IMR-90 (cell line): ENCODE measurements at regions not wholly inside any gene's neighbourhood (a gene's known extent, or its start where the extent isn't known, plus 50 kb on each side); places are given as distances from the start of the nearest gene placed in this dataset.

ENCODE experiments used
- CEBPB ChIP-seq: IDR thresholded peaks from 2 replicates; pipeline ENCODE4 v1.6.1; 2012; ENCODE audit warnings: low read depth, low read length, improper control_type of control experiment
- FOS ChIP-seq: fragments of 150-350 bp; IDR thresholded peaks from 2 replicates; pipeline ENCODE4 v1.6.1; 2016; ENCODE audit warnings: low read depth, low read length
- MAFK ChIP-seq: IDR thresholded peaks from 2 replicates; pipeline ENCODE4 v1.6.1; 2012; ENCODE audit warnings: low read depth, low read length, improper control_type of control experiment
- MAZ ChIP-seq: IDR thresholded peaks from 2 replicates; pipeline ENCODE4 v1.6.1; 2012; ENCODE audit warnings: low read depth, mild to moderate bottlenecking, low read length, improper control_type of control experiment, moderate library complexity, borderline replicate concordance
- MXI1 ChIP-seq: IDR thresholded peaks from 2 replicates; pipeline ENCODE4 v1.6.1; 2012; ENCODE audit warnings: low read depth, mild to moderate bottlenecking, low read length, moderate library complexity, borderline replicate concordance
- POLR2A ChIP-seq: IDR thresholded peaks from 2 replicates; pipeline ENCODE4 v1.6.1; 2012; ENCODE audit warnings: mild to moderate bottlenecking, low read depth, low read length
- RAD21 ChIP-seq: IDR thresholded peaks from 2 replicates; pipeline ENCODE4 v1.6.1; 2012; ENCODE audit warnings: low read length, improper control_type of control experiment
- RCOR1 ChIP-seq: IDR thresholded peaks from 2 replicates; pipeline ENCODE4 v1.6.1; 2012; ENCODE audit warnings: mild to moderate bottlenecking, low read length, improper control_type of control experiment; ENCODE audit not compliant: insufficient replicate concordance
- RFX5 ChIP-seq: IDR thresholded peaks from 2 replicates; pipeline ENCODE4 v1.8.0; 2012; ENCODE audit warnings: low read depth, mild to moderate bottlenecking, low read length, moderate library complexity
- SMC3 ChIP-seq: fragments of 150-350 bp; IDR thresholded peaks from 2 replicates; pipeline ENCODE4 v1.6.1; 2016; ENCODE audit warnings: low read depth, mild to moderate bottlenecking, antibody characterized with exemption, low read length, moderate library complexity
- TF ChIP-seq, protein P1 (sequence below): conservative IDR thresholded peaks from 2 replicates; pipeline ENCODE4 v1.5.1; 2012; ENCODE audit warnings: mild to moderate bottlenecking, low read depth, low read length, improper control_type of control experiment
- TF ChIP-seq, protein P2 (sequence below): fragments of 150-350 bp; IDR thresholded peaks from 2 replicates; pipeline ENCODE4 v1.6.1; 2017; ENCODE audit warnings: mild to moderate bottlenecking, antibody characterized with exemption, low read length, low read depth

DNA sequence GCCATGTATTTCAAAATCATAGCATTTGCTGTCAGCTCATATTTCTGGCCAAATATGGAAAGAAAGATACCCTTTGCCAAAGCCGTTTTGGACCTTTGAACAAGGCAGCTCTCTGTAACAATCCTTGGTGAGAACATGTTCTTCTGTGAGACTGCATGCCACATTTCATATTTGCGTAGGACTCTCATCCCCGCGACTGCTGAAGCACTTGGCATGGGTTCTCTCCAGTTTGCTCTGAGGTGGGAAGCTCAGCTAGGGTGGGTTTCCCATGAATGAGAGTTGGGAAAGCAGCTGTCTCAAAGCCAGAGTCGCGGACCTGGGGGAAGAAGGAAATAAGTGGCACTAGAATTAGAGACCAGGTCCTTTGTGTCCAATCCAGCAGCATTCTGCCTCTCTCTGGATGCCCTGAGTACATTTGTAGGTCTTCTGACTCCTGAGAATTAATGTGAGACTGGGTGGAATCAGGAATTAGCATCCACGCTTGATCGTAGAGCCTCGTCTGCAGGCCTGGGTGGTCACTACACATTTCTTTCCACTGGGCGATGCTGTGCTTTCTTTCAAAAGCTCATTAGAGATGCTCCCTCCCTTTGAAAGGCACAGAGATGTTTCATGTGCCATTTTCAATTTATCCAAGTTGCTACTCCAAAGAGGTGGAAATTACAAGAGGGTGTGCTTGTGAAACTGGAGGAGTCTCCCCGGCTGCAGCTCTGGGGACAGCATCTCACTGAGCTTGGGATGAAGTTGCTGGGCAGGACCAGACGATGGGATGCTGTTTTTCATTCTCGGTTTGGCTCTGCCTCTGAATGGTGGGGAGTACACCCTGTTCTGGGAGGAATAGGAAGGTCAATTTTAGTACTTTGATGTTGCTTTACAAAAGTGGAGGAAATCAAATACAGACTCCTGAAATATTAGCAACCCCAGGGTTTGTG, 197.2 kb downstream of the GADD45G start:
- TF ChIP-seq, protein P1, sequence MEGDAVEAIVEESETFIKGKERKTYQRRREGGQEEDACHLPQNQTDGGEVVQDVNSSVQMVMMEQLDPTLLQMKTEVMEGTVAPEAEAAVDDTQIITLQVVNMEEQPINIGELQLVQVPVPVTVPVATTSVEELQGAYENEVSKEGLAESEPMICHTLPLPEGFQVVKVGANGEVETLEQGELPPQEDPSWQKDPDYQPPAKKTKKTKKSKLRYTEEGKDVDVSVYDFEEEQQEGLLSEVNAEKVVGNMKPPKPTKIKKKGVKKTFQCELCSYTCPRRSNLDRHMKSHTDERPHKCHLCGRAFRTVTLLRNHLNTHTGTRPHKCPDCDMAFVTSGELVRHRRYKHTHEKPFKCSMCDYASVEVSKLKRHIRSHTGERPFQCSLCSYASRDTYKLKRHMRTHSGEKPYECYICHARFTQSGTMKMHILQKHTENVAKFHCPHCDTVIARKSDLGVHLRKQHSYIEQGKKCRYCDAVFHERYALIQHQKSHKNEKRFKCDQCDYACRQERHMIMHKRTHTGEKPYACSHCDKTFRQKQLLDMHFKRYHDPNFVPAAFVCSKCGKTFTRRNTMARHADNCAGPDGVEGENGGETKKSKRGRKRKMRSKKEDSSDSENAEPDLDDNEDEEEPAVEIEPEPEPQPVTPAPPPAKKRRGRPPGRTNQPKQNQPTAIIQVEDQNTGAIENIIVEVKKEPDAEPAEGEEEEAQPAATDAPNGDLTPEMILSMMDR: no peak
- TF ChIP-seq FOS (no peak), RAD21 (no peak), POLR2A (no peak), MXI1 (no peak), CEBPB (no peak), RFX5 (no peak), SMC3 (no peak), MAFK (no peak), MAZ (no peak), RCOR1 (no peak)
- TF ChIP-seq, protein P2, sequence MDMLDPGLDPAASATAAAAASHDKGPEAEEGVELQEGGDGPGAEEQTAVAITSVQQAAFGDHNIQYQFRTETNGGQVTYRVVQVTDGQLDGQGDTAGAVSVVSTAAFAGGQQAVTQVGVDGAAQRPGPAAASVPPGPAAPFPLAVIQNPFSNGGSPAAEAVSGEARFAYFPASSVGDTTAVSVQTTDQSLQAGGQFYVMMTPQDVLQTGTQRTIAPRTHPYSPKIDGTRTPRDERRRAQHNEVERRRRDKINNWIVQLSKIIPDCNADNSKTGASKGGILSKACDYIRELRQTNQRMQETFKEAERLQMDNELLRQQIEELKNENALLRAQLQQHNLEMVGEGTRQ: no peak
